ENCODE measurements at regions not wholly inside any gene's neighbourhood (a gene's known extent, or its start where the extent isn't known, plus 50 kb on each side); places are given as distances from the start of the nearest gene placed in this dataset.

DNA sequence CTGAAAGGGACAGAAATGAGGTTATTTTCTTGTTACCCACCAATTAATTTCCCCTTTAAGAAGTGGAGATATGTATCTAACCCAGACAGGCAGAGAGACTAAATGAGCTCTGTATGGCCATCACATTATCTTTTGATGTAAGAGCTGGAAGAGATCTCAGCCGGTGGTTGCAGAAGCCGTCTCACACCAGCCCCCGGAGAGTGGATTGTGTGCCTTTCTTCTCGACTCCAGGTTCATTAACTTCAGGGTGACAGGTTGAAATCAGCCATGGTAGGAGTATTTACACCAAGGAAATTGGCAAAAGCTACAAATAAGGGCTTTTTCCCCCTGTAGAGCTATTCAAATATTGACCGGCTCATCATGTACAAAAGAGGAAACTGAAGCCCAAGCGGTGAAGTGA, 580.3 kb upstream of the CADM1 start:
- DNase-seq (ENCODE audit: low spot score): no peak

DNA sequence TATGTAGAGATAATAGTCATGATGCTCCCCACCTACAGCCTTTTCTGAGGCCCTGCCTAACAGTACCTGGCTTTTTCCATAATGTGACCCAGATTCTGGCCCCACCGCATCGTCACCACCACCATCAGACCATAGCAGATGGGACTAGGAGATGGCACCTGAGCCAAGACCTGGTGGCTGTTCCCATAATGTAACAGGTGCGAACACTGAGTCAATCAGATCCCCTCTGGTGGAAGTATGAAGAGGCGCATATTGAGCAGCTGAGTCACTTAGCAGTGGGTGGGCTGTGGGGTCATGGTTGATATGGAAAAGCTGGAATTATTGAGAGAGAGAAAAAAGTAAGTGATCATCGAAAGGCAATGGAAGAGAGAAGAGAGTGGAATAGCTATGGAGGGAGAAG, 578.0 kb upstream of the CADM1 start:
- DNase-seq (ENCODE audit: low spot score): no peak

- no peak for DNase-seq (ENCODE audit: low spot score)
These were observed 575.4 kb upstream of the CADM1 start for GRCh38 chr11:116079580-116079979.

DNA sequence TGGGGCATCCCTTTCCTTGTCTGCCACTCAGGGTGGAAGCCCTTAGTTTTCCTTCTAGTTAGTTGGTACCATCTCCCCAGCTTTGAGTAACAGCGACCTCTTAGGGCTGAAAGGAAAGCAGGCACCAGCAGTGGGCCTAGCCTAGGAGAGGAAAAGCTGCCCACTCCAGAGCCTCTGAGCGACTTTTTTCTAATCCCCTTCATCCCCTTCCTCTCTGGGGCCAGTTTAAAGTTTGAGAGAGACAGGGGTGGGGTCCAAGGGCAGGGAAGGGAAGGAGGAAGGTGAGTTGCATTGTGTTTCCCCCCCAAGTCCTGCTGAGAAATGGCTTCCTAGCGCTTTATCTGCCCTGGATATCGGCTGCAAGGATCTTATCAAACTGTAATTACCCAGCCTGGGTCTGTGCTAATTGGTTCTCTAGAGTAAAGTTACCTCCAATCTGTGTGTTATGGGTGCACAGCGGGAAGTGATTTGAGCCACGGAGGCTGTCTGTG, 573.9 kb upstream of the CADM1 start:
- no peak for DNase-seq (ENCODE audit: low spot score)

GRCh38 chr11:116077092-116077491, 572.9 kb upstream of the CADM1 start:
- no peak for DNase-seq (ENCODE audit: low spot score)

DNA sequence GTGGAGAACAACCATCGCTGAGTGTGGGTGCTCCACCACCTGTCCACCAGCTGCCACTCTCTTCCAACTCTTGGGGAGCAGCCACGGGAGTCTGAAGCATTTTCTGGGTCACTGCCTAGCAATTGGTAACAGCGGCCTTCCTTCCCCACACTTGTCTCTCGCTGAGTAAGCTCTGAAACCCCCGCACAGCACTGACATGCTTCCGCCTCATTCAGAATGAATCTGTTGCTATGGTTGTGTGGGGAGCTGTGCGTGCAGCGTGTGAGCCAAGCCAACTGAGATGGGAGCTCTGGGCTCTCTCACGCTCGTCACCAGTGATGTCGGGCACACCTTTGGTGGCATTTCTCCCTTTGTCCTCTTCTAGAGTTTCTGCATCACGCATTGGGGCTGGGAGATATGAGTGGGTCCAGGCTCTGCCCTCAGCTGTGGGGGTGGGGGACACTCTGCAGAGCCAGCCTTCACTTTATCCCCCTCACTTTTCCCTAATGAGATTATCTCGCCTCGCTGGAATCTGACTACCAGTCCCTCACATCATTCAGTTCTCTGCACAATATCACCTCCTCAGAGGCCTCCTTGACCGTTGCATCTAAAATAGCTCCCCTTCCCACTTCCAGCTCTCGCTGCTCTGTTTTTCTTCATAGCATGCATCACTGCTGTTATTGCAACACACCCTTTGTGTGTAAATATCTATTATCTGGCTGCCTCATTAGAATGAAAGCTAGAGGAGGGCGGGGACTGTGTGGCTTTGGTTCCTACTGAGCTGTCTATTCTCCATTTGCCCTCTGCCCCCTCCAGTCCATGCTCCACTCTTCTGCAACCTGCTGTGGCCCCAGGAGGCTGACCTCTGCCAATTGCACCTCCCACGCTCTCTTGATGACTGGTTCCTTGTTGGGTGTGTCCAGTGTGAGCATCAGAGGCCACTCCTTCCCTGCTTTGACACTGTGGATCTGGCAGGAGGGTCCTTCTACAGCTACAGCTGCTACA, 569.9 kb upstream of the CADM1 start:
- DNase-seq (ENCODE audit: low spot score): no peak

DNA sequence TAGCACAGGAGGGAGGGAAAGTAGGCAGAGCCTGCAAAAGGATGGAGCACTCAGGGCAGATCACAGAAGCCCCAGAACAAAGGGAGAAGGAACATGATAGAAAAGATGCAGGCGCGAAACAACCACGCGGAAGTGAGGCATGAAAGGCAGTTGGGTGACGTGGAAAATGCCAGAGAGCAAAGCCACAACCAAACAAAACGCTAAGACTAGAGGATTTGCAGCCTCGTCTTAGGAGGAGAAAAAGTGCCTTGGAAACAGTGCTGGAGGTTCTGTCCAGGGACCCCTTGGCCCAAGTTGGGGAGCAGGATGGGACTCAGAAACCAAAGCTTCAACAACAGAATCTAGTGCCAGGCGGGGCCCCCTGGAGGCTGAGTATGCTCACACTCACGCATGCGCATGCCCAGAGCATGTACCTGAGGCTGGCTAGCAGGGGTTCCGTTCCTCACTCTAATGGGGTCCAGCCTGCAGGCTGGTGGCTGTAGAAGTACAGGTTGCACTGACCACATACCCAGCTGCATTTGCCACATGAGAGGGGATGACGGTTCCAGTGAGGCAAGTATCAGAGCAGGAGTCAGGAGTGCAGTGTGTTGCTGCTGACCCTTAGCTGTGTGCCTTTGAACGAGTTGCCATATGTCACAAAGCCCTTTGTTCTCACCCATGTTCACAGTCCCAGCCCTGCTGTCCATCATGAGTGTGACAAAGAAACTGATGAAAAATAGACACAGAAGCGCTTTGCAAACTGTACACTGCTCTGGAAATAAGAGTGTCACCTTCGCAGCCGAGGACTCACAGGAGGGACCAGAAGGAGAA, 568.6 kb upstream of the CADM1 start:
- no peak for DNase-seq (ENCODE audit: low spot score)

GRCh38 chr11:116072133-116072532, 567.9 kb upstream of the CADM1 start:
- no peak for DNase-seq (ENCODE audit: low spot score)

- no peak for DNase-seq (ENCODE audit: low spot score)
These were observed 567.0 kb upstream of the CADM1 start for GRCh38 chr11:116071241-116071640.

DNA sequence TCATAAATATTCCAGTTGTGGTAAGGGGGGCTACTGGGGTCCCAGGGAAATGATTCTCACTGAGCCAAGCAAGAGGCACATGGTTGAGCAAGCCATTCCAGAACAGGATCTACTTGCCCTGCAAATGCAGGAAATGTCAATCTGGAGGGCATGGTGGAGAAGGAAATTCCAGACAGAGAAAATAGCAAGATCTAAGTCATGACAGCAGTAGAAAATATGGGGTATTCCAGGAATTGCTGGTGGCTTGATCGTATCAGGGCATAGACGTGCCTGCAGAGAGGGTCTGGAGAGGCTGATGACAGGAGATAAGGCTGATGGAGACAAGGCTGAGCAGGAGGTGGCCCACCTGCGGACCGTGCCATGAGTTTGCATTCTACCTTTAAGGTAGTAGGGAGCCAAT, 566.3 kb upstream of the CADM1 start:
- no peak for DNase-seq (ENCODE audit: low spot score)

DNA sequence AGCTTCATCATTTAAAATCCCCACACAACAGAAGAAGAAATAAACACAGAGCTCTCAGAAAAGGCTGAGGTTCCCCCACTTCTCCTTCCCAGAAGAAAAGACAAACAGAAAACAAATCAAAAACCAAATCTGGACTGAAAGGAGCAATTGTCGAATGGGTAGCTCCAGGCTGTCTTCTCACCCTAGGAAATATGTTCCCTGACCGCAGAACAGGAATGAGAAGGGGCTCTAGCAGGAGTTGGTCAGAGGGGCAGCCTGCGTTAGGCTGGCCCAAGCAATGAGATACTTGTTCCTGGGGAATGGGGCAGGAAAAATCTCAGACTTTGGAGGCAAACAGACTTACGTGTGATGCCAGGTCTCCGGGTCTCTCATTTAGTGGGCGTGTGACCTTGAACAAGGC, 562.6 kb upstream of the CADM1 start:
- DNase-seq (ENCODE audit: low spot score): no peak

DNA sequence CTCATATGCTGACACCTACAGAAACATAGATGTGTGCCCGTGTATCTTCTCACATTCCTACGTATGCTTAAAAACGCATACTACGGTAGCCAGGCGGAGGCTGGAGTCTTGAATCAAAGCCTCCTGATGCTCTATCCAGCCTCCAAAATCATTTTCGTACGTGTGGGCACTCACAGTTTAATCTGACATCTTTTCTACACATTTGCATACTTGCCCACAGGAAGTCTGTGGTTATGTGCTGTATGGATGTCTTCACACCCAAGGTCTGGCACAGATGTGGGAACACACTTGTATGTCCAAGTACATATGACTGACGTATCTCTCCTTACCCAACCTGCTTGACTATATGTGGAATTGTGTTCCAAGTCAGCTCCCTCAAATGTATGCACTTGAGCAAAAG, 561.8 kb upstream of the CADM1 start:
- DNase-seq (ENCODE audit: low spot score): no peak

DNA sequence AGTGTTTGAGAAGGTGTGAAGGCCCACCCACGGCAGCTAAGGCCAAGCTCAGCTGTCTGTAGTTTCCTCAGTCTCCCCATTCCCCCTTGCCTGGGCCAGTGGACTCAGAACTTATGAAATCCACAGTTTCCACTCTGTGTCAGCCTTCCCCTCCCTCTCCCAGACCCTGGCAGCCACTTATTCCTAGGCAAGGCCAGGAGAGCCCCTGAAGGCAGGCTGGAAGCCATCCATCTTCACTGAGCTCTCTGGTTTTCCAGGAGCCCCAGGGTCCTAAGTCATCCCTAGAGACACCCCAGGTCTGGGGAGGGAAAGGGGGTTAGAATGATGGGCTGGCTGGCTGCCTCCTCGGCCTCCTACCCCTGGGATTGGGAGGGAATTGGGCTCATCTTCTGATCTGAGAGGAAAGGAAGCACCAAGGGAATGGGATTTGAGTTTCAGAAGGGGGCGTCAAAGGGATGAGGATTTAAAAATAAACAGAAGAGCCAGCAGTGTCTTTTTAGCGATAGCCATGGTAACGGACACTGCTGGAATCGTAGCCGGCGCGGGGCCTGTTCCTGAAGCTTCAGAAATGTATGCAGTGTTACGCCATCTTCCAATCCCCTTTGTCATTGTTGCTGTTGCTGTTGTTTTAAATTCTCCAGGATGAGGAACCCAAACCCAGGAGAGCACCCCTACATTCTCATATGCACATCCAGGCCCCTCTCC, 561.1 kb upstream of the CADM1 start:
- DNase-seq (ENCODE audit: low spot score): no peak

DNA sequence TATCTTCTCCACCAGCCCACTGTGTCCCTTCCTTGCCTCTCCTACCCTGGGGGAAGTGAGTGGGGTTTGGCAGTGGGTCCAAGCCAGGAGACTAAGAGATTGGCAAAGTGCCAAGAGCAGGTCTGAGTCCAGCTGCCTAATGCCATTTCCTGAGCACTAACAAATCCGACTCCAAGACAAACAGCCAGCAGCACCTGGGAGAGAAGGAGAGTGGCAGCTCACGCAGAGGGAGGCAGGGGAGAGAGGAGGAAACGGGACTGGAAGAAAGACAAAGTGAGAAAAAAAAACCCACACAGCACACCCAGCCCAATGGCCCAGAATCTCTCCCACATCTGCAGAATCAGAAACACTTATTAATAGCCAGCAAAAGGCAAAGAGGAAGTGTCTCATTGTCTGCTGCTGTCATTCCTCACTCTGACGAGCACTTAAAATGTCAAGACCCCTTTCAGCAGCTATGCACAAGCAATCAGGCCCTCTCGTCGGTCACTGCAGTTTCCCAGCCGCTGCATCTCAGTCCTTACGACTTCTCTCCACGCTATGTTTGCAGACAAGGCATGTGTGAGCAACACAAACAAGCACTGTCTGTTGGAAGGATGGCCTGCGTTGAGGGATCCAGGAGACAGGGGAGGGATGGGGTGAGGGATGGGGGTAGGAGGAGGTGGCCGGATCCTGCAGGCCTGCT, 558.4 kb upstream of the CADM1 start:
- DNase-seq (ENCODE audit: low spot score): no peak

- no peak for DNase-seq (ENCODE audit: low spot score)
These were observed 557.9 kb upstream of the CADM1 start for GRCh38 chr11:116062129-116062489.

DNA sequence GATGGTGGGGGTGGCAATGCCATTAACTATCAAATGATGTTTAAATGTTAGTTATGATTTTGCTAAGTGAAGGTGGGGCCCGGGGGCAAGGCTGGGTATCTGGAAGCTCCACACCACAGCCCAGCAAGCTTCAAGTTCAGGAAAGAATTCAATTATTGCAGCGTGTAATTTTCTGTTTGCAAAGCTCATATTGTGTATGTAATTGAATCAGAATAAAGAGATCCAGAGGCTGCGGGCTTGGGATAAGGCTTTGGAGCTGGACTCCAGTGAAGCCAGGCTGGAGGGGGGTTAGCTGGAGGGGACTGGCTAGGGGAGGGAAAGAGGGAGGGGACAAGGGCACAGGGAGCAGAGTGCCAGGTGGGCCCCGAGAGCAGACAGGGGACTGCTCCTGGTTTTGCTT, 557.1 kb upstream of the CADM1 start:
- no peak for DNase-seq (ENCODE audit: low spot score)

- DNase-seq (ENCODE audit: low spot score): no peak
These were observed 555.7 kb upstream of the CADM1 start for GRCh38 chr11:116059919-116060318.

DNA sequence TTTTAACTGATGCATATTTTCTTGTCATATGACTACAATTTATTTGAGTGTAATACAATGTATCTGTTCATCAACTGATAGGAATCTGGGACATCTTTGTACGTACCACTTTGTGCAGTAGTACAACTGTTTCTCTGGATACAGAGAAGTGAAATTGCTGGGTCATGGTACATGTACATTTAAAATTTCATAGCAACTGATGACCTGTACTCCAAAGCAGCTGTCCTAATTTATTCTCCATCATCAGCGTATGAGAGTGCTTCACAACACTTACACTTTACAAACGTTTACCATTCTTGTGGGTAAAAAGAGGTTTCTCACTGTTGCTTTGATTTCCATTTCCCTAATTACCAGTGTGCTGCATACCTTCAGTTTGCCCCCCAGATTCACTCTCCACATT, 552.8 kb upstream of the CADM1 start:
- DNase-seq (ENCODE audit: low spot score): no peak

DNA sequence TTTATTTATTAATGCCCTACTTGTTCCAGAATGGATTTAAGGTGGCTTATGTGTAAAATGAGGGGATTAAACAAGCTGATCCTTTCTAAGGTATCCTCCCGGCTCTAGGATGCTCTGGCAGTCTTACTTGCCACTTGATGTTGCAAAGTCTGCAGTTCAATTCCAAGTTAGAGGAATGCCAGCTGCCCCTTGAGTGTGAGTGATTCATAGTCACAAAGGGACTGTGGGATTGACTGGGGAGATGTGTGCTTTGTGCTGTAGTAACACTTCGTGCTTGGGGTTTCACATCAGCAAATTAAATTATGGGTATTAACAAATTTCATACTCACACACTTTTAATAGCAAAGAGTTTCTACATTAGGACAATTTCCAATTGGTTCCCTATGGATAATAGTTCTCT, 550.8 kb upstream of the CADM1 start:
- no peak for DNase-seq (ENCODE audit: low spot score)

DNA sequence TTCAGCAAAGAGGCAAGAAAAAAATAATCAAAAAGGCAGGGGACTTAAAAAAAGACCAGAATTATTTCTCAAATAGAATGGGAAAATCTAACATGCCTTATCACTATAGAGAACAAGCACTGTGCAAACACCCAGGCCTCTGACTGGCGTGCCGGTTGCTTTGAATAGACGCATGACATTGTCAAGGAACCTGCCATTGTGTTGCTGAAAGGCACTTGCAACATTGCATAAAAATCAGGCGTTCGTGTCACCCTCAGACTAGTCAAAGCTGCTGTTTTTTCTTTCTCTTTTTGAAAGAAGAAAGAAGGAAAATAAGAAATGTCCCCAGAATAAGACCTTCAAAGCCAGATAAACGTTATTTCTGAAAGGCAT, 549.3 kb upstream of the CADM1 start:
- DNase-seq (ENCODE audit: low spot score): no peak
